GM21576 (cell line): ENCODE measurements at regions not wholly inside any gene's neighbourhood (a gene's known extent, or its start where the extent isn't known, plus 50 kb on each side); places are given as distances from the start of the nearest gene placed in this dataset.

Experiments used
- ATAC-seq: cut with Tn5 transposase; IDR thresholded peaks from one replicate; pipeline ENCODE4 v1.9.1; 2021; ENCODE audit warnings: mild to moderate bottlenecking, moderate library complexity; ENCODE audit not compliant: unreplicated experiment

DNA sequence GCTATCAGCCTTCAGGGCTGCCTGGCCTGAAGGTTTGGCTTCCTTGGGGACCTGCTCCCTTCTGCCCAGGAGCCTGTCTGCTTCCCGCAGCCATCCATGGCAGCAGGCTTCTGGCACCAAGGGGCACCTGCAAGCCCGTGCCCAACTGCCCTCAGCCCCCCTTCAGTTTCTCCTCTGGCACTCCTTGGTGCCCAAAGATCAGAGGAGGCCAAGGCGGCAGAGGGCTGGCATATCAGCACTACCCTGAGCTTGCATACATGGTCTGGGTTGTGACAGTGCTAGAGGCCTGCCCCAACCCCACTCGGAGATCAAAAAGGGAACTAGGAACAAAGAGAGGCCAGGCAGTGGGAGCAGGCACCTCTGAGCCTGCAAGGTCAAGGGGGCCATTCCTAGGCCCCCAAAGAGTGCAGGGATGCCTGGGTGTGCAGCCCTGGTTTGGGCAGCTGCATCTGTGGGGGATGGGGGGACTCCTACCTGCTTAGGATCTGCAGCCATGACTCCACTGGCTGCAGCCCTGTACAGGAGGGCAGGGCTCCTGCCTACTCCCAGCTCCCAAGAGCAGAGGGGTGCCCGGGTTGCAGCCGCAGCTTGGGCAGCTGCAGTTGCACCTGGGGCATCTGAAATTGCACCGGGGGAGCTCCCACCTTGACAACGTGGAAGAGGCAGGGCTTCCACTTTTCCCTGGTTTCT lies 76.2 kb upstream of the TP63 start:
- no peak for ATAC-seq

GRCh38 chr3:189555558-189555881 lies 75.7 kb upstream of the TP63 start:
- ATAC-seq, result no peak

DNA sequence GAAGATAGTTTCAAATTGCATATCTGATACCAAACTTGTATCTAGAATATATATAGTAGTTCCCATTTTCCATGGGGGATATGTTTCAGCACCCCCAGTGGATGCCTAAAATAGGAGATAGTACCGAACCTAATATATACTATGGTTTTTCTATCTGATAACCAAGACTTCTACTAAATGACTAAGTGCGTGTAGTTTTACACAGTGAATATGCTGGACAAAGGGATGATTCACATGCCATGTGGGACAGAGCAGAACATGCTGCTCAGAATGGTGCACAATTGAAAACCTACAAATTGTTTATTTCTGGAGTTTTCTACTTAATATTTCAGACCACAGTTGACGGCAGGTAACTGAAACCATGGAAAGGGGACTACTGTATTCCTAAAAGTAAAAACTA lies 73.4 kb upstream of the TP63 start:
- ATAC-seq, result no peak

- no peak for ATAC-seq
Measured at GRCh38 chr3:189561256-189561655, 69.9 kb upstream of the TP63 start.

DNA sequence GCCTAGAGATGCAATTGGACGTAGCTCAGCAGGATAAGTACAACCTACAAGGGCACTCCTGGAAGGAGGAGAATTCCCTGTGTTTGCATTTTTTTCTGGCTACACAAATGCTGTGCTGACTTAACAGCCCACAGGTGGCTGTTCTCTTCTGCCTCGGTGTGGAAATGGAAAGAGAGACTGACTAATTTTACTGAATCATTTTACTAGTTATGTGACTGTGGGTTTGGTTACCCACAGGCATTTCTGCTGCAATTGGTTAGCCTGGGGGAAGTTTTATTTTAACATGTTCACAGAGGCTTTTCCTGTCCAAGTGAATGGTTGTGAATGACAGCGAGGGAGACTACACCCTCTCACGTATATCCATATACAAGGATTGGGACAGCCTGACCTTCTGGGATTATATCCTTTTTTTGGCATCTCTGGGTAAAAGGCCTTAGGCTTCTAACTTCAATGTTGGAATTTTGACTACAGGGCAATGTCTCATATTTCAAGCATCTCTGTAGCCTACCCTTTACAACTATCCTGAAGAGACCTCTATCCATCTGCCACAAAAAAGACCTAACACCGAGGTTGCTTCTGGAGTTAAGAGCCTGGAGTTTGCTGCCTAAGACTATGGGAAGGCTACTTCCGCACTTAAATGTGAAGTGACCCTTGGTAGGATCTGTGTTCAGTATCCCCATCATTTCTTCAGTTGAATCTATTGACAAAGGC lies 67.2 kb upstream of the TP63 start:
- peak; percentile 81 for ATAC-seq

- no peak for ATAC-seq
Measured at GRCh38 chr3:189566550-189567130, 64.5 kb upstream of the TP63 start.

GRCh38 chr3:189567322-189567721 lies 63.9 kb upstream of the TP63 start:
- no peak for ATAC-seq

DNA sequence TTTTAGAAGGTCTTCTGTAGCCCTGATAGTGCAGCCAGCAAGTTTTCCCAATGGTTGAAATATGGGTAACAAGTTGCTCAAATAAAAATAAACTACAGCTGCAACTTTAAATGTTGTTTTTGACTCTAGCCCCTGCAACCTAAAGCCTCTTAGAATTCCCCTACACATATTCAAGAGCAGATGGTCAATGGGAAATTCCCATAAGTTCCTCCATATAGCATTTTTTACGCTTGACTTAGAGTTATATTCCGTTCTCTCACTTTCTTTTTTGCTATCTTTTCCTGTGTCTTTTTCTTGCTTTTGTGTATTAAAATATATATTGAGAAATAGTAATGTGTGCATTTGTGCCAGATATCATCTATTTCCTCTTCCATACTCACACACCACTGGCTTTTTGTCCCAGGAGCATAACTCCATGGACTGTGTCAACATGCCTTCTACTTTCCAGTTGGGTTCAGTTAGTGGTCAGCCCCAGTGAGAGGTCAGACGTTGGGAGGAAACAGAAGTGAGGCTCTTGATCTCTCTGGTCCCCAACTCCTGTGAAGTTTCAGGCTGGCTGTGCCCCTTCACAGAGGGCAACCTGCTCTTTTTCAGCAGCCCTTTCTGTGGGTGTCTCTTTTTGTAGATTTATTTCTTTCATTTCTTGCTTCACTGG lies 63.3 kb upstream of the TP63 start:
- peak; percentile 37 for ATAC-seq

DNA sequence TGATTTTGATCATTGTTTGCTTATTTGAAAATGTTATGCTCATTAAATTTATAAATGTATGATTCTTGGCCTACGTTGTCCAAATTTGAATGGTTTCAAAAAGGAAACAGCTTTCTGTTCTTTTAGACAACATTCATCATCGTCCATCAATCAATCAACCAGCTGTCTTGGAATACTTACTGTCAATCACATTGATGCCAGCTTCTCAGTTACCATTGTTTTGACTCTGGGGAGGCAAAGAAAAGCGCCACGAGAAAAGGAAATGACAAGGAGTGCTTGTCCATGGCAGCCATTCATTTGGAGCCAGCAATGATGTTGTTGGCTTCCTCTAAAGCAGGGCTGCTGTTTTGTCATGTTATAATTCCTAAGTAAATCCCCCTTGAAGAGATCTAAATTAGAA lies 62.2 kb upstream of the TP63 start:
- ATAC-seq, result no peak

GRCh38 chr3:189569473-189569872 lies 61.7 kb upstream of the TP63 start:
- ATAC-seq, result no peak

GRCh38 chr3:189570916-189571315 lies 60.3 kb upstream of the TP63 start:
- peak; percentile 54 for ATAC-seq

DNA sequence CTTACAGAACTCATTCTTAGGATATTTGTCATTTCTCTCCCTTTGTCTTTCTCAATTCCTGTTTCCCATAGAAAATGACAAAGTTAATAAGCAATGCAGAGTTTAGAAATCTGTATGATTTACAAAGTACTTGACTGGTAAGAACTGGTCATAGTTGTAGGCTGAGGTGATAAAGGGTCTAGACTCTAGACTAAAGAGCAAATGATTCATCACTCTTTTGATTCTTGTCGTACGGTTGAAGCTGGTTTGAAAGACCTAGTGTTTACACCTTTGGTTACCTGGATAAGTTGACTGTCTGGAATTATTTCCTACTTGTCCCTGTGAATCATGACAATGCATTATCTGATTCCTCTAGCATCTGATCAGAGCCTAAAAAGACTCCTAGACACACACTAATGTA lies 58.9 kb upstream of the TP63 start:
- ATAC-seq, result no peak

GRCh38 chr3:189573004-189573403 lies 58.2 kb upstream of the TP63 start:
- peak; percentile 43 for ATAC-seq

DNA sequence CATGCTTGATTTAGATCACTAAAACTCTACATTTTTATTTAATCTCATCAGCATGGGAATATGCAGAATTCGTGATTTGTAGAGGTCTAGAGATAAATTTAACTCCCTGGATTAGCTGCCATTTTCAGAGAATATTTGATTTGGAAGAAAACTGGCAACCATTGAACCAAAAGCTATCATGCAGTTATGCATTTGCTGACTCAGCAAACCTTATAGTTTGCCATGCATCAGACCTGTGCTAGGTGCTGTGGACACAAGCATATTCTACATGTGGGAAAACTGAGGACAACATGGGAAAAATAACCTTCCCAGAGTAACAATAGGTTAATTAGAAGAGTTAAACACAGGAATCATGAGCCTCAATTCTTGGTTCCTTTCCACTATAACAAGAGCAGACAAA lies 54.7 kb upstream of the TP63 start:
- no peak for ATAC-seq

GRCh38 chr3:189577050-189577951 lies 53.9 kb upstream of the TP63 start:
- ATAC-seq, result no peak

- ATAC-seq, result no peak
Measured at GRCh38 chr3:189580190-189580589, 51.0 kb upstream of the TP63 start.
